ENCODE measurements at regions not wholly inside any gene's neighbourhood (a gene's known extent, or its start where the extent isn't known, plus 50 kb on each side); places are given as distances from the start of the nearest gene placed in this dataset.

GRCh38 chr22:47902646-47903180 is 1140.3 kb downstream of the TBC1D22A start:
- TF ChIP-seq, protein P1, sequence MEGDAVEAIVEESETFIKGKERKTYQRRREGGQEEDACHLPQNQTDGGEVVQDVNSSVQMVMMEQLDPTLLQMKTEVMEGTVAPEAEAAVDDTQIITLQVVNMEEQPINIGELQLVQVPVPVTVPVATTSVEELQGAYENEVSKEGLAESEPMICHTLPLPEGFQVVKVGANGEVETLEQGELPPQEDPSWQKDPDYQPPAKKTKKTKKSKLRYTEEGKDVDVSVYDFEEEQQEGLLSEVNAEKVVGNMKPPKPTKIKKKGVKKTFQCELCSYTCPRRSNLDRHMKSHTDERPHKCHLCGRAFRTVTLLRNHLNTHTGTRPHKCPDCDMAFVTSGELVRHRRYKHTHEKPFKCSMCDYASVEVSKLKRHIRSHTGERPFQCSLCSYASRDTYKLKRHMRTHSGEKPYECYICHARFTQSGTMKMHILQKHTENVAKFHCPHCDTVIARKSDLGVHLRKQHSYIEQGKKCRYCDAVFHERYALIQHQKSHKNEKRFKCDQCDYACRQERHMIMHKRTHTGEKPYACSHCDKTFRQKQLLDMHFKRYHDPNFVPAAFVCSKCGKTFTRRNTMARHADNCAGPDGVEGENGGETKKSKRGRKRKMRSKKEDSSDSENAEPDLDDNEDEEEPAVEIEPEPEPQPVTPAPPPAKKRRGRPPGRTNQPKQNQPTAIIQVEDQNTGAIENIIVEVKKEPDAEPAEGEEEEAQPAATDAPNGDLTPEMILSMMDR (IDR thresholded peaks at IDR 0.05; ENCODE audit: low read length): no peak
- no peak for TF ChIP-seq EZH2phosphoT487 (IDR thresholded peaks at IDR 0.05; ENCODE audit: low read length)

Data from MM.1S (cell line).